ENCODE measurements at regions not wholly inside any gene's neighbourhood (a gene's known extent, or its start where the extent isn't known, plus 50 kb on each side); places are given as distances from the start of the nearest gene placed in this dataset.

DNA sequence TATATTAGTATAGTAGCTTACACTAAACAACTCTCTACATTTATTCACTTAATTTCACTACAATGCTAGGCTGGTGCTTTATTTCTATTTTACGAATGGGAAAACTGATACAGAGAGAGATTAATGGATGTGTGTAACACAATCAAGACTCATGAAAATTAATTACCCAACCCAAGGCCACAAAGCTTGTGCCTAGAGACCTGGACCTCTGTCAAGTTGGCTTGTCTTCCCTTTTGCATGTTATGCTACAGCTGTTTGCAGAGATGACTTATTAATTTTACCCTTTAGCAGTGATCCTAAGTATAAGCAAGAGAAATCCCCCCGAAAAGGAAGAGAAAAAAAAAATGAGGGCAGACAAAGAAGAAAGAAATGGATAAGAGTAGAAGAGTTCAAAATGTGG, 162.5 kb downstream of the C3orf38 start:
- TF ChIP-seq, protein P1, sequence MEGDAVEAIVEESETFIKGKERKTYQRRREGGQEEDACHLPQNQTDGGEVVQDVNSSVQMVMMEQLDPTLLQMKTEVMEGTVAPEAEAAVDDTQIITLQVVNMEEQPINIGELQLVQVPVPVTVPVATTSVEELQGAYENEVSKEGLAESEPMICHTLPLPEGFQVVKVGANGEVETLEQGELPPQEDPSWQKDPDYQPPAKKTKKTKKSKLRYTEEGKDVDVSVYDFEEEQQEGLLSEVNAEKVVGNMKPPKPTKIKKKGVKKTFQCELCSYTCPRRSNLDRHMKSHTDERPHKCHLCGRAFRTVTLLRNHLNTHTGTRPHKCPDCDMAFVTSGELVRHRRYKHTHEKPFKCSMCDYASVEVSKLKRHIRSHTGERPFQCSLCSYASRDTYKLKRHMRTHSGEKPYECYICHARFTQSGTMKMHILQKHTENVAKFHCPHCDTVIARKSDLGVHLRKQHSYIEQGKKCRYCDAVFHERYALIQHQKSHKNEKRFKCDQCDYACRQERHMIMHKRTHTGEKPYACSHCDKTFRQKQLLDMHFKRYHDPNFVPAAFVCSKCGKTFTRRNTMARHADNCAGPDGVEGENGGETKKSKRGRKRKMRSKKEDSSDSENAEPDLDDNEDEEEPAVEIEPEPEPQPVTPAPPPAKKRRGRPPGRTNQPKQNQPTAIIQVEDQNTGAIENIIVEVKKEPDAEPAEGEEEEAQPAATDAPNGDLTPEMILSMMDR (IDR thresholded peaks at IDR 0.05; ENCODE audit: low read depth, low read length, missing control alignments) = no peak
- DNase-seq = no peak
- H3K27me3 ChIP-seq (replicated peaks) = no peaks in the 10 kb centered on the region
- H3K4me3 ChIP-seq (ENCODE audit: low read depth, low read length) = no peak overlapping the region
- H3K36me3 ChIP-seq (replicated peaks) = no peaks in the 10 kb centered on the region
- in situ Hi-C loops (cut with HindIII; ENCODE audit: low pct_ligation_motif_present, low sequenced_read_pairs) = no loop called here
- H3K27ac ChIP-seq = no peak overlapping the region

DNA sequence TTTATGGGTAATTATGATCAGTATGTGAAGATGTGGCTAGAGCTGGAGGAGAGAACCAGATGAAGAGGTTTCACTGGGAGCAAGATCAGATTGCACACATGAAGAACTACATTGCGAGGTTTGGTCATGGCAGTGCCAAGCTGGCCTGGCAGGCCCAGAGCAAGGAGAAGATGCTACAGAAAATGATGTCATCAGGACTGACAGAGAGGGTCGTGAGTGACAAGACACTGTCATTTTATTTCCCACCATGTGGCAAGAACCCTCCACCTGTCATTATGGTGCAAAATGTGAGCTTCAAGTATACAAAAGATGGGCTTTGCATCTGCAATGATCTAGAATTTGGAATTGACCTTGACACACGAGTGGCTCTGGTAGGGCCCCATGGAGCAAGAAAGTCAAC, 168.3 kb downstream of the C3orf38 start:
- H3K4me3 ChIP-seq (ENCODE audit: low read depth, low read length) = no peak overlapping the region
- in situ Hi-C loops (cut with HindIII; ENCODE audit: low pct_ligation_motif_present, low sequenced_read_pairs) = no loop called here
- TF ChIP-seq, protein P1 (IDR thresholded peaks at IDR 0.05; ENCODE audit: low read depth, low read length, missing control alignments) = no peak
- H3K27ac ChIP-seq = no peak overlapping the region
- H3K36me3 ChIP-seq (replicated peaks) = no peaks in the 10 kb centered on the region
- no peak for DNase-seq
- no peaks in the 10 kb centered on the region for H3K27me3 ChIP-seq (replicated peaks)

DNA sequence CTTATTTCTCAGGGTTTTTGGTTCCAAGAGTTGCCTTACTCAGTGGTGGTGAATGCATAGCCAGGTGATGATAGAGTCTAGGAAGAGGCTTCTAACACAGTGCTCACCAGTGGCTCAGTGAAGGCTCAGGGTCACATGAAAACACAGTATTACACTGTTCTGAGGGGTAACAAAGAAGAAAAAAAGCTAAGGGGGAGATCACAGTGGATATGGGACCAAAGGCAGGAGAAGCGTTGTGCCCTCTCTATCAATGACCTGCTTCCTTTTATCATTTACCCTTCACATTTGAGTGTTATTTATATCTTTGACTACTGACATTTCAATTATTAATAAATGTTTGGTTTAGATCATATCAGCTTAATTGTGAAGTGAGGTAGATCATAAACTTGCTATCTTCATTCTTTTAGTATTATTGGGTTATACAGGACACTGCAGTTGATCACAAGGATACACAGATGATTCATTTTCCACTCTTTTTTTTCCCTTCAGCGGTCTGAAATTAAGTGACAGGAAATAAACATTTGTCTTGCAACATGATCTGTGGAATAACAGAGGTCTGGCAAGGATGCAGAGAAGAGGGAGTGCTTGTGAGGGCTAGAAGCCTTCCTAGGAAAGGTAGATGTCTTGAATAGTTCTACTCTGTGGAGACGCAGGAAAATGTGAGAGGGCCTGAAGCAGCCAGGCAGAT, 171.7 kb downstream of the C3orf38 start:
- DNase-seq = peak; percentile 11
- Histone ChIP-seq H3K4me3 (ENCODE audit: low read depth, low read length) (no peak overlapping the region), H3K36me3 (replicated peaks) (no peaks in the 10 kb centered on the region), H3K27me3 (replicated peaks) (no peaks in the 10 kb centered on the region), H3K27ac (no peak overlapping the region)
- in situ Hi-C loops (cut with HindIII; ENCODE audit: low pct_ligation_motif_present, low sequenced_read_pairs) = no loop called here
- TF ChIP-seq, protein P1 (IDR thresholded peaks at IDR 0.05; ENCODE audit: low read depth, low read length, missing control alignments) = no peak

DNA sequence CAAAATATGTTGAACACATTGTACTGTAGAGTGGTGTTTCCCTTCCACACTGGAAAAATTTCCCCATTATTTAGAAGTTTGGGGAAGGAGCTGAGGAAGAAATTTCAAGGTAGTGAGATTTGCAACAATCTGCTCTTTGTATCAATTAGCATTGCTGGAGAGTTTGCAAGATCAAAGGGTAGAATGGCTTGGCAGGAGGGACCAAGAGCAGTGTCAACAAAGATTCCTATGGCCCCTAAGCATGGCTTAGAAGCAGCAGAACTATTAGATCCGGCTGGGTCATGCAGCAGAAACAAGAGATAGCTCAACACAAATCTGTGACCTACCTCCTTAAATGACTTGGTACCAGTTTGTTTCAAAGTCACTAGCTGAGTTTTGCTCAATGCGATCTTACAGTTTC, 175.0 kb downstream of the C3orf38 start:
- Histone ChIP-seq H3K36me3 (replicated peaks) (no peaks in the 10 kb centered on the region), H3K4me3 (ENCODE audit: low read depth, low read length) (no peak overlapping the region), H3K27ac (no peak overlapping the region), H3K27me3 (replicated peaks) (no peaks in the 10 kb centered on the region)
- in situ Hi-C loops (cut with HindIII; ENCODE audit: low pct_ligation_motif_present, low sequenced_read_pairs) = no loop called here
- DNase-seq = no peak
- TF ChIP-seq, protein P1 (IDR thresholded peaks at IDR 0.05; ENCODE audit: low read depth, low read length, missing control alignments) = no peak

DNA sequence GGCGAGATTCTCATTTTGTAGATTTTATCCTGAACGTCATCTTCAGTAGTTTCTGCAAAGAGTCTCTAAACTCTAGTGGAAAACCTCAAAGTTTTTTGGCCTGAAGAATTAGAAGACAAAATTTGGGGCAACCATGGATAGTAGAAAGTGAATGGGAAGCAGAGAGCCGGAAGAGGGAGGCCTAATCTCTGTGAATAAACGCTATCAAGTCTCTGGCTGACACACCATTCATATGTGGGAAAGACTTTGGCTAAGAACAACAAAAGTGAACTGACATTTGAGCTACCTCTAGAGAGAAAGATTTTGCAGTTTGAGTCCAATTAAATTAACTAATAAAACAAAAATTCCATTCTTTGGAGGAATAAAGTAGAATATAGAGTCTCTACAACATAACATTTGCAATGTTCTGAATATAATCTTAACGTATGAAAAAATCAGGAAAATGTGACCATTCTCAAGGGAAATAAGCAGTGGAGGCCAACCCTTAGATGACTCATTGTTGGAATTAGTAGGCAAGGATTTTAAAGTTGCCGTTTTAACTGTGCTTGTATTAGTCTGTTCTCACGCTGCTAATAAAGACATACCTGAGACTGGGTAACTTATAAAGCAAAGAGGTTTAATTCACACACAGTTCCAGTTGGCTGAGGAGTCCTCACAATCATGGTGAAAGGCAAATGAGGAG, 184.6 kb downstream of the C3orf38 start:
- Histone ChIP-seq H3K4me3 (ENCODE audit: low read depth, low read length) (no peak overlapping the region), H3K27me3 (replicated peaks) (no peaks in the 10 kb centered on the region), H3K36me3 (replicated peaks) (no peaks in the 10 kb centered on the region), H3K27ac (no peak overlapping the region)
- DNase-seq = peak; percentile 3
- in situ Hi-C loops (cut with HindIII; ENCODE audit: low pct_ligation_motif_present, low sequenced_read_pairs) = no loop called here
- TF ChIP-seq, protein P1 (IDR thresholded peaks at IDR 0.05; ENCODE audit: low read depth, low read length, missing control alignments) = no peak

Data from brain microvascular endothelial cell (primary cell).